CD1c-positive myeloid dendritic cell (primary cell): ENCODE measurements at regions not wholly inside any gene's neighbourhood (a gene's known extent, or its start where the extent isn't known, plus 50 kb on each side); places are given as distances from the start of the nearest gene placed in this dataset.
A peak's percentile ranks its signal among the peaks of the same experiment; 100 is the strongest.

Experiments
- DNase-seq: peaks from one replicate; pipeline ENCODE4 v3.0.0-alpha.2; 2016; ENCODE audit errors: extremely low spot score

DNA sequence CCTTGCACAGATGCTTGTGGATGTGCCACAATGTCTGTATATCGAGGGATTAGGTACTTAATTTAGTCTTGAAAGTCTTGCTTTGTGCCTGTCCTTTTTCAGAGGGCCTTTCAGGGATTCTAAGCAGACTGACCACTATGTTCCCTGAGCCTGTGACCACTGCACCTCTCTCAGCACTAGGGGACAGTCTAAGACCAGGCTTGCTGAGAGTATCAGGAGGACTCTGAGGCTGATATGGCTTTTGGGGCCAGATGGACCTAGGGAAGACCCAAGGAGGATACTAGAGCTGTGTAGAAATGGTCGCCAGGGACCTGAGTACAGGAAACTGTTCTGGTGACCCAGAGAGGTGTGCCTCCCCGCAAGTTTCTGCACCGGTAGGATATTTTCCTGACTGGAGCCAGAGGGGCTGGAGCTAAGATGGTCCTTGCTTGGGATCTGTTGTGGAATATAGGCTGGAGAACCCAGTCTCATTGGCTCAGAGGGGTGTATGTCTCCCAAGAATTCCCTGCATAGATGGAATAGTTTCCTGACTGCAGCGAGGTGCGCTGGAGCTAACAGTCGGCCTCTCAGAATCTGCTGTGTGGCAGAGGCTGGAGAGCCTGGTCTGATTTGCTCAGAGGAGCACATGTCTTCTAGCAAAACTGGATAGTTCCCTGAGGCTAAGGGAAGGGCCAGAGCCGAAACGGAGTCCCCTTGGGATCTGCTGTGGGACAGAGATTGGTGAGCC is 213.2 kb upstream of the DCBLD2 start:
- DNase-seq, result no peak

- DNase-seq, result no peak
These were observed 209.7 kb upstream of the DCBLD2 start for GRCh38 chr3:99111235-99111634.

GRCh38 chr3:99110401-99110800 is 208.9 kb upstream of the DCBLD2 start:
- DNase-seq, result no peak

GRCh38 chr3:99108508-99108907 is 207.0 kb upstream of the DCBLD2 start:
- DNase-seq, result no peak

GRCh38 chr3:99094606-99095005 is 193.1 kb upstream of the DCBLD2 start:
- DNase-seq, result no peak

- DNase-seq, result no peak
These were observed 185.8 kb upstream of the DCBLD2 start for GRCh38 chr3:99087277-99087676.

GRCh38 chr3:99084826-99085225 is 183.3 kb upstream of the DCBLD2 start:
- DNase-seq, result no peak

- no peak for DNase-seq
These were observed 182.7 kb upstream of the DCBLD2 start for GRCh38 chr3:99084156-99084555.

DNA sequence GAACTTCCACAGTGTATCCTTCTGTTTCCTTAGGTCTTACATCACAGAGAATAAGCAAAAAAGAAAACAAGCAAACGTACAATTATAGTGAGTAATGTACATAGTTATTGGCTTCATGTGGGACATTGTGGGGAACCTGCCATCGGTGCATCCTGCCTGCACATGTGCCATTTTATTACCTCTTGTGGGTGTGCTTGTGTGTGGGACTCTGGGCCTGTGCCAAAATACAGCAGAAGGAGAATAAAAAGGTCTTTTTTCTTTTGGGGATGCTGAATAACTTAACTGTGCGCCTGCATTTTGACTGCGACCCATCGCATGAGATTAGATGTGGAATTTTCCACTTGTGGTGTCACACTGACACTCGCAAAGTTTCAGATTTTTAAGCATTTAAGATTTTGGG is 169.6 kb upstream of the DCBLD2 start:
- no peak for DNase-seq

- no peak for DNase-seq
These were observed 168.5 kb upstream of the DCBLD2 start for GRCh38 chr3:99069973-99070372.

GRCh38 chr3:99066863-99067262 is 165.4 kb upstream of the DCBLD2 start:
- DNase-seq, result no peak

- no peak for DNase-seq
These were observed 147.7 kb upstream of the DCBLD2 start for GRCh38 chr3:99049164-99049563.

GRCh38 chr3:99041747-99042146 is 140.3 kb upstream of the DCBLD2 start:
- DNase-seq, result no peak

DNA sequence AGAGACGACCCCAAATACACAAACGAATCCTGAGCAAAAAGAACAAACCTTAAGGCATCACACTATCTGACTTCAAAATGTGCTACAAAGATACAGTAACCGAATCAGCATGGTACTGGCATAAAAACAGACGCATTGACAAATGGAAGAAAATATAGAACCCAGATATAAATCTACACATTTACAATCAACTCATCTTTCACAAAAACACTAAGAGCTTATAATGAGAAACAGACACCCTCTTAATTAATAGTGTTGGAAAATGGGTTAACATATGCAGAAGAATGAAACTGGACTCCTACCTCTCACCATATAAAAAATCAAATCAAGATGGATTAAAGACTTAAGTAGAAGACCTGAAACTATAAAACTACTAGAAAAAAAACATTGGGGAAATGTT is 130.3 kb upstream of the DCBLD2 start:
- no peak for DNase-seq

GRCh38 chr3:99023590-99024192 is 122.2 kb upstream of the DCBLD2 start:
- peak; percentile 17 for DNase-seq

GRCh38 chr3:99021466-99021865 is 120.0 kb upstream of the DCBLD2 start:
- DNase-seq, result no peak

- DNase-seq, result no peak
These were observed 115.0 kb upstream of the DCBLD2 start for GRCh38 chr3:99016452-99016851.

GRCh38 chr3:99013777-99014315 is 112.4 kb upstream of the DCBLD2 start:
- DNase-seq, result no peak

- DNase-seq, result no peak
These were observed 111.6 kb upstream of the DCBLD2 start for GRCh38 chr3:99013077-99013476.

- no peak for DNase-seq
These were observed 110.6 kb upstream of the DCBLD2 start for GRCh38 chr3:99012051-99012450.

GRCh38 chr3:99009851-99010250 is 108.4 kb upstream of the DCBLD2 start:
- no peak for DNase-seq

DNA sequence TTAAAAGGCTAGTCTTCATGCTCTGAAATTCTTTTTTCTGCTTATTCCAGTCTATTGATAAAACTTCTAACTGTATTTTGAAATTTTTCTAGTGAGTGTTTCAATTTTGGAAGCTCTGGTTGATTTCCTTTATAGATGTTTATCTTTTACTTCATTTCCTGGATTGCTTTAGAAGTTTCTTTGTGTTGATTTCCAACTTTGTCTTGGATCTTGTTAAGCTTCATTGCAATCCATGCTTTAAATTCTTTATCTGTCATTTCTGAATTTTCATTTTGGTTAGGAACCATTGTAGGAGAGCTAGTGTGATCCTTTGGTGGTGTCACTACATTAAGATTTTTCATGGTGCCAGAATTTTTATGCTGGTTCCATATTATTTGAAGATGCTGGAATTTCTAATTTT is 105.2 kb upstream of the DCBLD2 start:
- DNase-seq, result no peak

GRCh38 chr3:98999675-99000074 is 98.2 kb upstream of the DCBLD2 start:
- no peak for DNase-seq
